KMS-11 (cell line): ENCODE measurements at regions not wholly inside any gene's neighbourhood (a gene's known extent, or its start where the extent isn't known, plus 50 kb on each side); places are given as distances from the start of the nearest gene placed in this dataset.

ENCODE experiments used
- H2AFZ ChIP-seq: fragments of 200-600 bp; sonication (generic); 2 replicates; pipeline ENCODE4 v1.6.1; 2016; ENCODE audit warnings: antibody characterized with exemption, mixed run types, low read depth
- H3K27ac ChIP-seq: fragments of 200-600 bp; sonication (generic); 2 replicates; pipeline ENCODE4 v1.6.1; 2016; ENCODE audit warnings: mild to moderate bottlenecking, mixed run types
- H3K27me3 ChIP-seq: fragments of 200-600 bp; sonication (generic); 2 replicates; pipeline ENCODE4 v1.6.1; 2017; ENCODE audit warnings: mild to moderate bottlenecking, low read depth, mixed run types, moderate library complexity; ENCODE audit not compliant: insufficient read depth
- H3K36me3 ChIP-seq: fragments of 200-600 bp; sonication (generic); 2 replicates; pipeline ENCODE4 v1.6.1; 2017; ENCODE audit warnings: mild to moderate bottlenecking, mixed run types; ENCODE audit not compliant: insufficient read depth
- H3K4me1 ChIP-seq: fragments of 200-600 bp; sonication (generic); 2 replicates; pipeline ENCODE4 v1.6.1; 2016; ENCODE audit warnings: mild to moderate bottlenecking, low read depth, mixed run types; ENCODE audit not compliant: poor library complexity, severe bottlenecking
- H3K4me2 ChIP-seq: fragments of 200-600 bp; sonication (generic); 2 replicates; pipeline ENCODE4 v1.7.0; 2016; ENCODE audit warnings: mild to moderate bottlenecking, mixed run types
- H3K4me3 ChIP-seq: fragments of 200-600 bp; sonication (generic); IDR thresholded peaks from 2 replicates; pipeline ENCODE4 v1.6.1; 2017; ENCODE audit warnings: low read depth, low read length, mixed read lengths; ENCODE audit not compliant: insufficient read depth
- H3K79me2 ChIP-seq: fragments of 200-600 bp; sonication (generic); 2 replicates; pipeline ENCODE4 v1.6.1; 2016; ENCODE audit warnings: low read depth, mixed run types; ENCODE audit not compliant: insufficient read depth
- H3K9ac ChIP-seq: fragments of 200-600 bp; sonication (generic); 2 replicates; pipeline ENCODE4 v1.6.1; 2016; ENCODE audit warnings: mild to moderate bottlenecking, mixed run types
- H4K20me1 ChIP-seq: fragments of 200-600 bp; sonication (generic); 2 replicates; pipeline ENCODE4 v1.6.1; 2016; ENCODE audit warnings: mild to moderate bottlenecking, mixed run types; ENCODE audit not compliant: insufficient read depth
- CTCF ChIP-seq: fragments of 200-600 bp; sonication (generic); conservative IDR thresholded peaks from 2 replicates; pipeline ENCODE4 v1.6.1; 2017; ENCODE audit warnings: low read depth, mild to moderate bottlenecking, antibody characterized with exemption, low read length, moderate library complexity, mixed read lengths

GRCh38 chr22:48678171-48679135, 1149.2 kb downstream of the BRD1 start:
- Histone ChIP-seq H3K4me3 (no peak overlapping the region), H3K27ac (no peak overlapping the region), H3K4me1 (no peaks in the 10 kb centered on the region), H3K27me3 (no peaks in the 10 kb centered on the region), H2AFZ (no peak overlapping the region), H3K36me3 (no peaks in the 10 kb centered on the region), H3K79me2 (no peaks in the 10 kb centered on the region), H3K4me2 (no peak overlapping the region), H4K20me1 (no peaks in the 10 kb centered on the region), H3K9ac (no peak overlapping the region)
- TF ChIP-seq CTCF = no peak

GRCh38 chr22:48677621-48678020, 1150.1 kb downstream of the BRD1 start:
- Histone ChIP-seq H4K20me1 (no peaks in the 10 kb centered on the region), H3K79me2 (no peaks in the 10 kb centered on the region), H3K27ac (no peak overlapping the region), H3K4me3 (no peak overlapping the region), H2AFZ (no peak overlapping the region), H3K36me3 (no peaks in the 10 kb centered on the region), H3K9ac (no peak overlapping the region), H3K27me3 (no peaks in the 10 kb centered on the region), H3K4me2 (no peak overlapping the region), H3K4me1 (no peaks in the 10 kb centered on the region)
- TF ChIP-seq CTCF = no peak

GRCh38 chr22:48677168-48677520, 1150.5 kb downstream of the BRD1 start:
- no peaks in the 10 kb centered on the region for H3K36me3 ChIP-seq
- no peak for TF ChIP-seq CTCF
- no peak overlapping the region for H3K4me2 ChIP-seq
- no peaks in the 10 kb centered on the region for H3K27me3 ChIP-seq
- no peaks in the 10 kb centered on the region for H4K20me1 ChIP-seq
- H2AFZ ChIP-seq = no peak overlapping the region
- H3K9ac ChIP-seq = no peak overlapping the region
- H3K4me3 ChIP-seq = no peak overlapping the region
- H3K79me2 ChIP-seq = no peaks in the 10 kb centered on the region
- no peaks in the 10 kb centered on the region for H3K4me1 ChIP-seq
- no peak overlapping the region for H3K27ac ChIP-seq

GRCh38 chr22:48676266-48677167, 1151.2 kb downstream of the BRD1 start:
- Histone ChIP-seq H3K79me2 (no peaks in the 10 kb centered on the region), H3K36me3 (no peaks in the 10 kb centered on the region)
- no peak for TF ChIP-seq CTCF

More at GRCh38 chr22:48676266-48677167, 1151.2 kb downstream of the BRD1 start:
- Histone ChIP-seq H4K20me1 (no peaks in the 10 kb centered on the region), H3K4me2 (no peak overlapping the region), H3K4me1 (no peaks in the 10 kb centered on the region), H3K4me3 (no peak overlapping the region), H3K9ac (no peak overlapping the region), H2AFZ (no peak overlapping the region), H3K27me3 (no peaks in the 10 kb centered on the region), H3K27ac (no peak overlapping the region)
